GM20000 (cell line): ENCODE measurements at regions not wholly inside any gene's neighbourhood (a gene's known extent, or its start where the extent isn't known, plus 50 kb on each side); places are given as distances from the start of the nearest gene placed in this dataset.

ENCODE experiments used
- DNase-seq: peaks from one replicate; pipeline ENCODE4 v3.0.0; 2012; ENCODE audit warnings: low spot score
- TF ChIP-seq, protein P1 (sequence below): IDR thresholded peaks from 2 replicates; pipeline ENCODE4 v1.5.1; 2012; ENCODE audit warnings: mild to moderate bottlenecking, control low read depth; ENCODE audit errors: extremely low read depth, missing control alignments

DNA sequence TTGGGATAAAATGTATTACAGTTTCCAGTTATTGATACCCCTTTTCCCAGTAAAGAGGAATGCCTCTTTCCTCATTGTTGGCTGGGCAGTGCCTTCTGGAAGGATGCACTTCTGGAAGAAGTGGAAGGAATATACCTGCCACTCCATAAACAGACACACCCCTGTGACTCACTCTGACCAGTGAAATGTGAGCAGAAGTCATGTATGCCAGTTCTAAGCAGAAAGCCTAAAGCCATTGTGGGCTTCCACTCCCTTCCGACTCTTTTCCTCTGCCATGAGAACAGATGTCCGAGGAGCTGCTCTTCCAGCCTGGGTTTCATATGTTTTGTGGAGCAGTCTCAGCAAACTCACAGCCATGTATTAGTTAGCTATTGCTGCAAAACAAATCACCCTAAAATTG, 166.1 kb upstream of the SERP2 start:
- TF ChIP-seq, protein P1, sequence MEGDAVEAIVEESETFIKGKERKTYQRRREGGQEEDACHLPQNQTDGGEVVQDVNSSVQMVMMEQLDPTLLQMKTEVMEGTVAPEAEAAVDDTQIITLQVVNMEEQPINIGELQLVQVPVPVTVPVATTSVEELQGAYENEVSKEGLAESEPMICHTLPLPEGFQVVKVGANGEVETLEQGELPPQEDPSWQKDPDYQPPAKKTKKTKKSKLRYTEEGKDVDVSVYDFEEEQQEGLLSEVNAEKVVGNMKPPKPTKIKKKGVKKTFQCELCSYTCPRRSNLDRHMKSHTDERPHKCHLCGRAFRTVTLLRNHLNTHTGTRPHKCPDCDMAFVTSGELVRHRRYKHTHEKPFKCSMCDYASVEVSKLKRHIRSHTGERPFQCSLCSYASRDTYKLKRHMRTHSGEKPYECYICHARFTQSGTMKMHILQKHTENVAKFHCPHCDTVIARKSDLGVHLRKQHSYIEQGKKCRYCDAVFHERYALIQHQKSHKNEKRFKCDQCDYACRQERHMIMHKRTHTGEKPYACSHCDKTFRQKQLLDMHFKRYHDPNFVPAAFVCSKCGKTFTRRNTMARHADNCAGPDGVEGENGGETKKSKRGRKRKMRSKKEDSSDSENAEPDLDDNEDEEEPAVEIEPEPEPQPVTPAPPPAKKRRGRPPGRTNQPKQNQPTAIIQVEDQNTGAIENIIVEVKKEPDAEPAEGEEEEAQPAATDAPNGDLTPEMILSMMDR, result no peak
- DNase-seq, result no peak

DNA sequence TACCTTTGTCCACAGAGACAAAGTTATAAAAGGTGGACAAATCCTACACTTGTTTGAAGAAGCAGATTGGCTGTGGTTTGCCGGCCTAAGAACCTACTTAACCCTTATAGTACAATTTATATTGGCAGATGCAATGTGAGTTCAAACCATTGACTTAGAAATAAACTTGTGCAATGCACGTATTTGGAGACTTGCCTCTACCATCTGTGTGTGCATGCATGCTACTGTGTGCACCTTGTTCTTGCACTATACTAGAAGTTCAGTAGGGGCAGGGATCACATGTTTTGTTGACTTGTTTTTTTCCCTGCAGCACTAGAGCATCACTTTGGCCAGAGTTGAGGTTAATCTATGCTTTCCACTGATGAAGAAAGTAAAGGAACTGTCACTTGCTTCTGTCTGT, 163.1 kb upstream of the SERP2 start:
- no peak for DNase-seq
- TF ChIP-seq, protein P1, result no peak

DNA sequence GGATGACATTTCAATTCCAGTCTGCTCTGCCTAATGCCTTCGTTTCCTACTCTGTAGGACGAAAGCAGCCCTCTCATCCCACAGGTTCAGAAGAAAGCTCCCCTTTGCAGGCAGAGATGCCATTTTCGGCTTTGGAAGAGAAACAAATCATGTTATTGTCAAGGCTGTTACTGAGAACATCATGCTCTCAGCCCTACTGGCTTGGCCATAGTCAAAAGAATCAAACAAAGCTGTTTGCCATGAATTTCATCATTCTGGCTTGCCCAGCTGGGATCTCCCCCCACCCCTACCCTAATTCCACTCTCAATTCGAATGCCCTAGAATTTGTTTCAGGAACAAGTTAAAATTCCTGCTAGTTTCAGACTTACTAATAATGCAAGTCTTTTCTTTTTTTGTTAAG, 162.3 kb upstream of the SERP2 start:
- no peak for DNase-seq
- TF ChIP-seq, protein P1, result no peak

DNA sequence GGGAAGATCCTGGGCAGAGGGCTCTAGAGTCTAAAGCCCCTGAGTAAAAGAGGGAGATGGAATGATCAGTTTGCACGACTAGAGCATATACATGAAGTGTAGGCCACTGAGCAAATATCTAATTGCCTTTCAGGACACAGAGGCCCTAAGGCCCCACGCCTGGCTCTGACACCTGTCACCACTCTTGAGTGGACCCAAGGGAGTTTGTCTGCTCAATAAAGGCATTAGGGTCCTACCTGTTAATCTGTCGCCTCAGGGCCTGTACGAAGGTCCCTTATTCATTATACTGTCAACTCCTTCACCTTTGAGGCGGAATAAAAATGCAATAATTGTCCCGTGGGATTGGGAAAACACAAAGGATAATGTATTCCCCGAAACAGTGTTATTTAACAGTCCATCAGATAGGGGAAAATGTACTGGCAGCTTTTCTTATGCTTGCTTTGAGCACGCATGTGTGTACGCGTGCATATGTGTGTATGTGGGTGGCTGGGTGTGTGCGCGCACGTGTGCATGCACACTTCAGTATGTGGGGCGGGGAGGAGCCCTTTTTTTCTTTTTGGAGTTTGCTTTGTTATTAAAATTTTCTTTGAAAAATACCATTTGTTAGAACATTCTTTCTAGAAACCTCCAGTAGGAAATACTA, 161.8 kb upstream of the SERP2 start:
- DNase-seq, result no peak
- TF ChIP-seq, protein P1, result no peak

DNA sequence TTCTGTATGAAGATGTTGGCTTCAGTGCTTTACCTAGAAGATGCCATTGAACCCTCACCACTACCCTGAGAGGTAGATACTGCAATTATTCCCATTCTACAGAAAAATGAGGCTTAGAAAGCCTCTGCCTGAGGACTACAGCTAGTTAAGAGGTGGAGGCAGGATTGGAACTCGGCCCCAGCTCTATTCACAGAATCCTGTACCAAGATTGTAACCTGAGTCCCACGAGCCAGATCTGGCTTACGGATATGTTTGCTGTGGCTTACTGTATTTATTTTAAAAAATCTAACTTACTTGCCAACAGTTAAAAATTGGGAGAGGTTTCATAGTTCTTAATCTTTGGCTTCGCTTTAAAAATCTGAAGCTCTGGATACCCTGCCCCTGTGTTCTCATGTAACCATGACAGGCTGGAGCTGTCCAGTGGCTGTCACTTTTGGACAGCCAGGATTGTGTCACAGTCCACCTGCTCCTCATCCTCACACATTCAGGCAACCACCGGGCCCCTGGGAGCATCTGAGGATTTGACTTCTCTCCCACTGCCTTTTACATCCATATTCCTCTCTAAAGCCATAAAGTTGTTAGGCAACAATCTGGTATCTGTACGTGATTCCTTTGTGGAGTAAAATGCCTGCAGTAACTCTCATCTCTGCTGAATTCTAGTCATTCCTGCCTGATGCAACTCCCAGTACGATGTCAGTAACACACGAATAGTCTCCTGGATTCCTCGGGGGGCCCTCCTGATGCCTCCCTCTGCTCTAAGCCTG, 160.8 kb upstream of the SERP2 start:
- TF ChIP-seq, protein P1, result no peak

DNA sequence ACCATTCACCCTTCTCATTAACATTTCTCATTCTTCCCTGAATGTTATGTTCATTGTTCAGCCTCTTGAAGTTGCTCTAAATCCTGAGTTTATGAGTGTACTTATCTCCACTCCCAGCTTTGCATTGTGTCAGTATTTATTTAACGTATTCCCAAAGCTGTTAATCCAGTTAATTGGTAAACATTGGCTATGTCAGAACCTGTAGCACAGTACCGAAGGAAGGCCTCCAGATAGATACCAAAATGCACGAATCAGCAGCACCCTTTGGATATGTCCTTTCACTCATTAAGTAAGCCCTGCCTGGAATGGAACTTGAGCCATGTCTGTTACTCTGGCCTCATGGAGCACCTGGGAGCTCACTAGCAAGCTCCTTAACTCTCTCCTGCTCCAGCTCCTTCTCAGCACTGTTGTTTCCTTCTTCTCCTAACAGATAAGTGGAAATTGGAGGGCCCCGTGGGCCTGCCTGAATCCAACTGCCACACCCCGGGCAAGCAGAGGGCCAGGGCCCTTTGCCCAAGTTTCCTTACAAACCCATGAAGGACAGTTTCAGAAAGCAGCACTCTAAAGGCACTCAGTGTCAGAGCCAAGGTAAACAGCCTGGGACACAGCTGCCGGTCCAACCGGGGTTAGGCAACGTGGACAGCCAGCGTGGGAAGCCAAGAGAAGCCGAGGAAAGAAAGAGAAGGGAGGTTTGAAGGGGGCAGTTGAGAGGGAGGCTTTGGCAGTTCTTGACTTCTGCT, 155.0 kb upstream of the SERP2 start:
- no peak for DNase-seq
- TF ChIP-seq, protein P1, result no peak

More for the DNA sequence above, 160.8 kb upstream of the SERP2 start:
- DNase-seq, result no peak
